Gastroesophageal sphincter (tissue), 4 donors: ENCODE measurements at regions not wholly inside any gene's neighbourhood (a gene's known extent, or its start where the extent isn't known, plus 50 kb on each side); places are given as distances from the start of the nearest gene placed in this dataset.
"Not testable (repeated sequence)": the region's sequence is repeated elsewhere in the genome, so short reads cannot be mapped to it uniquely, and the experiment has no call there.

ENCODE experiments used
- ATAC-seq: fragments of 150-250 bp; one replicate; pipeline ENCODE4 v1.9.1; 2016; ENCODE audit warnings: mild to moderate bottlenecking, moderate library complexity
- H3K27ac ChIP-seq, 4 donors: fragments of 200-600 bp; sonication (generic) in 3 of 4; 1 replicate in 3 of 4; 2 replicates in 1 of 4; pipeline ENCODE4 v1.5.1; 2016 to 2019
- H3K27me3 ChIP-seq: fragments of 200-600 bp; sonication (generic); one replicate; pipeline ENCODE4 v1.5.1; 2019
- H3K36me3 ChIP-seq, 2 donors: fragments of 200-600 bp; sonication (generic); one replicate each; pipeline ENCODE4 v1.5.1; 2019; ENCODE audit warnings: control low read depth in 1 of 2
- H3K4me1 ChIP-seq, 3 donors: fragments of 200-600 bp; sonication (generic); 1 replicate in 2 of 3; 2 replicates in 1 of 3; pipeline ENCODE4 v1.5.1; 2016 to 2019; ENCODE audit warnings: control low read depth in 2 of 3
- H3K4me3 ChIP-seq, 2 donors: fragments of 200-600 bp; sonication (generic); one replicate each; pipeline ENCODE4 v1.5.1; 2019; ENCODE audit warnings: mild to moderate bottlenecking in 1 of 2, moderate library complexity in 1 of 2
- H3K9me3 ChIP-seq, 3 donors: fragments of 200-600 bp; sonication (generic); one replicate each; pipeline ENCODE4 v1.5.1; 2017 to 2019; ENCODE audit warnings: control low read depth in 2 of 3
- EP300 ChIP-seq: sonication (generic); formaldehyde crosslinking; IDR thresholded peaks from one replicate; pipeline ENCODE4 v1.6.1; 2017; ENCODE audit warnings: antibody characterized with exemption, mild to moderate bottlenecking
- POLR2A ChIP-seq, 2 donors: fragments of 450-650 bp; IDR thresholded peaks; one replicate each; pipeline ENCODE4 v1.6.1; 2017; ENCODE audit warnings: antibody characterized with exemption in 2 of 2, mild to moderate bottlenecking in 2 of 2, moderate library complexity in 1 of 2
- POLR2AphosphoS5 ChIP-seq: sonication (generic); formaldehyde crosslinking; IDR thresholded peaks from one replicate; pipeline ENCODE4 v1.6.1; 2017; ENCODE audit warnings: antibody characterized with exemption
- WGBS, 2 donors: methylation state at CpG; one replicate each; pipeline ENCODE4 v1.1.5; 2018; ENCODE audit warnings: low coverage in 1 of 2; 5-methylcytosine and 5-hydroxymethylcytosine counted together
- TF ChIP-seq, protein P1 (sequence below), 4 experiments: fragments of 200-600 bp in 2 of 4; fragments of 450-650 bp in 2 of 4; sonication (generic) in 1 of 4; IDR thresholded peaks; one replicate each; pipeline ENCODE4 v1.5.1; 2017 to 2019; ENCODE audit warnings: antibody characterized with exemption in 4 of 4, mild to moderate bottlenecking in 2 of 4, moderate library complexity in 2 of 4

- Histone ChIP-seq H3K27me3 (no peaks in the 10 kb centered on the region), H3K4me1 (no peaks in the 10 kb centered on the region), H3K9me3 (no peaks in the 10 kb centered on the region), H3K4me3 (no peak overlapping the region), H3K27ac (no peak overlapping the region), H3K36me3 (peaks cover 0 to 96% of the 10 kb centered on the region in 2 donors)
- no peak for TF ChIP-seq POLR2A (IDR thresholded peaks at IDR 0.05)
- TF ChIP-seq, protein P1, sequence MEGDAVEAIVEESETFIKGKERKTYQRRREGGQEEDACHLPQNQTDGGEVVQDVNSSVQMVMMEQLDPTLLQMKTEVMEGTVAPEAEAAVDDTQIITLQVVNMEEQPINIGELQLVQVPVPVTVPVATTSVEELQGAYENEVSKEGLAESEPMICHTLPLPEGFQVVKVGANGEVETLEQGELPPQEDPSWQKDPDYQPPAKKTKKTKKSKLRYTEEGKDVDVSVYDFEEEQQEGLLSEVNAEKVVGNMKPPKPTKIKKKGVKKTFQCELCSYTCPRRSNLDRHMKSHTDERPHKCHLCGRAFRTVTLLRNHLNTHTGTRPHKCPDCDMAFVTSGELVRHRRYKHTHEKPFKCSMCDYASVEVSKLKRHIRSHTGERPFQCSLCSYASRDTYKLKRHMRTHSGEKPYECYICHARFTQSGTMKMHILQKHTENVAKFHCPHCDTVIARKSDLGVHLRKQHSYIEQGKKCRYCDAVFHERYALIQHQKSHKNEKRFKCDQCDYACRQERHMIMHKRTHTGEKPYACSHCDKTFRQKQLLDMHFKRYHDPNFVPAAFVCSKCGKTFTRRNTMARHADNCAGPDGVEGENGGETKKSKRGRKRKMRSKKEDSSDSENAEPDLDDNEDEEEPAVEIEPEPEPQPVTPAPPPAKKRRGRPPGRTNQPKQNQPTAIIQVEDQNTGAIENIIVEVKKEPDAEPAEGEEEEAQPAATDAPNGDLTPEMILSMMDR (IDR thresholded peaks at IDR 0.05), result no peak
- TF ChIP-seq EP300, result no peak
- TF ChIP-seq POLR2AphosphoS5, result no peak
- WGBS, 2 donors, result 100% methylated on average over 1 of the region's 1 CpG; no CpG with 5 or more reads in 1 of the 2 donors
- ATAC-seq, result no peak
These were observed 91.3 kb upstream of the ZNF746 start for GRCh38 chr7:149588930-149589329.

GRCh38 chr7:149586646-149587645 lies 89.3 kb upstream of the ZNF746 start:
- H3K27ac ChIP-seq, result no peak overlapping the region
- peaks cover 0 to 96% of the 10 kb centered on the region in 2 donors for H3K36me3 ChIP-seq
- no peak for TF ChIP-seq EP300
- TF ChIP-seq, protein P1 (IDR thresholded peaks at IDR 0.05), result no peak
- no peaks in the 10 kb centered on the region for H3K9me3 ChIP-seq
- 78 to 100% methylated on average over 4 of the region's 10 CpGs for WGBS, 2 donors
- no peaks in the 10 kb centered on the region for H3K4me1 ChIP-seq
- ATAC-seq, result no peak
- H3K27me3 ChIP-seq, result no peaks in the 10 kb centered on the region
- no peak overlapping the region for H3K4me3 ChIP-seq

DNA sequence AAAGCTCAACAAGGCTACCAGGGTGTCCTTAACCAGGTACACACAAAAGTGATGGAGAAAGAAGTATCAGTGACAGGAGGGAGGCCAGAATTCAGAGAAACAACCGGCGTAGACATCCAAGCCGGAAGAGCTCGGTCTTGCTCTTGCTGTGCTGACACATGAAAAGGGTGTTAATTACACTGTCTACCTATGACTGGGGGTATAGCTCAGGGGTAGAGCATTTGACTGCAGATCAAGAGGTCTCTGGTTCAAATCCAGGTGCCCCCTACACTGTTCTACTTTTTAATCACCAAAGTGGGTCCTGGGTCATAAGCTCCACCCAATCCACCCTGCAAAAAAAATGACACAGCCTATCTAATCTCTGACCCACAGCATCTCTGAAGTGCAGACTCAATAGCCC lies 86.9 kb upstream of the ZNF746 start:
- ATAC-seq, result no peak
- Histone ChIP-seq H3K27me3 (no peaks in the 10 kb centered on the region), H3K4me1 (no peaks in the 10 kb centered on the region), H3K9me3 (peaks cover 0 to 8% (median 0%) of the 10 kb centered on the region in 3 donors), H3K4me3 (no peak overlapping the region), H3K36me3 (peaks cover 0 to 99% of the 10 kb centered on the region in 2 donors), H3K27ac (no peak overlapping the region)
- 91% methylated on average over 4 of the region's 4 CpGs; no CpG with 5 or more reads in 1 of the 2 donors for WGBS, 2 donors
- TF ChIP-seq, protein P1 (IDR thresholded peaks at IDR 0.05), result no peak
- TF ChIP-seq POLR2AphosphoS5, result no peak
- TF ChIP-seq POLR2A (IDR thresholded peaks at IDR 0.05), result no peak
- no peak for TF ChIP-seq EP300

- 90 to 100% methylated on average over 2 of the region's 2 CpGs for WGBS, 2 donors
- Histone ChIP-seq H3K36me3 (peaks cover 0 to 99% of the 10 kb centered on the region in 2 donors), H3K4me3 (no peak overlapping the region), H3K27me3 (no peaks in the 10 kb centered on the region), H3K4me1 (no peaks in the 10 kb centered on the region), H3K9me3 (peaks cover 0 to 14% (median 0%) of the 10 kb centered on the region in 3 donors), H3K27ac (no peak overlapping the region)
- ATAC-seq, result no peak
- TF ChIP-seq POLR2AphosphoS5, result no peak
- TF ChIP-seq, protein P1 (IDR thresholded peaks at IDR 0.05), result no peak
- no peak for TF ChIP-seq POLR2A (IDR thresholded peaks at IDR 0.05)
- TF ChIP-seq EP300, result no peak
These were observed 86.4 kb upstream of the ZNF746 start for GRCh38 chr7:149584009-149584408.

DNA sequence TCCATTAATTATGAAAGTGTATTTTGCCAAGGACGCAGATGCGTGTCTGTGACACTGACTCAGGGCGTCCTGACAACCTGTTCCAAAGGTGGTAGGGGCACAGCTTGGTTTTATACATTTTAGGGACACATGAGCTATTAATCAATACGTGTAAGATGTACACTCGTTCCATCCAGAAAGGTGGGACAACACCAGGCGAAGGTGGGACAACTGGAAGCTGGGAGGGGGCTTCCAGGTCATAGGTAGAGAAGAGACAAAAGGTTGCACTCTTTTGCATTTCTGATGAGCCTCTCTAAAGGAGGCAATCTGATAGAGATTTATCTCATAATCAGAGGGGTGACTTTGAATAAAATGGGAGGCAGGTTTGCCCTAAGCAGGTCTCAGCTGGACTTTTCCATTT lies 82.7 kb upstream of the ZNF746 start:
- no peak for ATAC-seq
- no peaks in the 10 kb centered on the region for H3K27me3 ChIP-seq
- no peaks in the 10 kb centered on the region for H3K4me1 ChIP-seq
- no peak overlapping the region for H3K27ac ChIP-seq
- H3K9me3 ChIP-seq, result peaks cover 0 to 16% (median 0%) of the 10 kb centered on the region in 3 donors
- peaks cover 0 to 64% of the 10 kb centered on the region in 2 donors for H3K36me3 ChIP-seq
- 88 to 100% methylated on average over 5 to 6 of the region's 6 CpGs for WGBS, 2 donors
- TF ChIP-seq POLR2A (IDR thresholded peaks at IDR 0.05) (no peak), EP300 (no peak), POLR2AphosphoS5 (no peak)
- TF ChIP-seq, protein P1 (IDR thresholded peaks at IDR 0.05), result no peak
- no peak overlapping the region for H3K4me3 ChIP-seq

GRCh38 chr7:149579365-149579764 lies 81.8 kb upstream of the ZNF746 start:
- whole genome bisulfite sequencing, 2 donors, result no CpG with 5 or more reads among the region's 19 CpGs
- not testable (repeated sequence) for ATAC-seq
- peaks cover 0 to 54% of the 10 kb centered on the region in 2 donors for H3K36me3 ChIP-seq

GRCh38 chr7:149574428-149574827 lies 76.8 kb upstream of the ZNF746 start:
- not testable (repeated sequence) for ATAC-seq

More at GRCh38 chr7:149579365-149579764, 81.8 kb upstream of the ZNF746 start:
- peaks cover 0 to 20% (median 0%) of the 10 kb centered on the region in 3 donors for H3K9me3 ChIP-seq
- H3K4me1 ChIP-seq, H3K27ac ChIP-seq, H3K27me3 ChIP-seq, H3K4me3 ChIP-seq: not testable (repeated sequence)

More at GRCh38 chr7:149574428-149574827, 76.8 kb upstream of the ZNF746 start:
- Histone ChIP-seq H3K9me3 (peaks cover 0 to 39% (median 0%) of the 10 kb centered on the region in 3 donors), H3K36me3 (peaks cover 0 to 11% of the 10 kb centered on the region in 2 donors)
- WGBS, 2 donors, result 83 to 100% methylated on average over 1 to 2 of the region's 2 CpGs
- H3K27me3 ChIP-seq, H3K27ac ChIP-seq, H3K4me1 ChIP-seq, H3K4me3 ChIP-seq: not testable (repeated sequence)
